HL-60 (cell line): ENCODE measurements at regions not wholly inside any gene's neighbourhood (a gene's known extent, or its start where the extent isn't known, plus 50 kb on each side); places are given as distances from the start of the nearest gene placed in this dataset.

ENCODE experiments used
- CTCF ChIP-seq: IDR thresholded peaks from one replicate; pipeline ENCODE4 v1.5.1; 2011; ENCODE audit warnings: low read length, control low read depth, inconsistent platforms; ENCODE audit not compliant: insufficient read depth
- GABPA ChIP-seq: IDR thresholded peaks from 2 replicates; pipeline ENCODE4 v1.6.1; 2012; ENCODE audit warnings: low read depth
- POLR2AphosphoS5 ChIP-seq: IDR thresholded peaks from 2 replicates; pipeline ENCODE4 v1.6.1; 2012; ENCODE audit warnings: low read depth
- REST ChIP-seq: IDR thresholded peaks from 2 replicates; pipeline ENCODE4 v1.6.1; 2012; ENCODE audit warnings: low read depth; ENCODE audit not compliant: insufficient replicate concordance

GRCh38 chr1:71223641-71224340 is 143.0 kb upstream of the ZRANB2 start:
- TF ChIP-seq POLR2AphosphoS5 (no peak), CTCF (no peak), GABPA (no peak), REST (no peak)
